ENCODE measurements at regions not wholly inside any gene's neighbourhood (a gene's known extent, or its start where the extent isn't known, plus 50 kb on each side); places are given as distances from the start of the nearest gene placed in this dataset.
"Not testable (repeated sequence)": the region's sequence is repeated elsewhere in the genome, so short reads cannot be mapped to it uniquely, and the experiment has no call there.

GRCh38 chr12:17097674-17098073 is 491.7 kb upstream of the LMO3 start:
- H3K27me3 ChIP-seq = no peaks in the 10 kb centered on the region
- no peak overlapping the region for H3K4me3 ChIP-seq
- DNase-seq = no peak
- H3K9me3 ChIP-seq (replicated peaks) = no peaks in the 10 kb centered on the region
- H3K36me3 ChIP-seq = no peaks in the 10 kb centered on the region
- H3K27ac ChIP-seq = no peak overlapping the region
- H3K4me1 ChIP-seq = no peaks in the 10 kb centered on the region

- Histone ChIP-seq H3K9me3 (replicated peaks) (peaks cover 8% of the 10 kb centered on the region), H3K27me3 (no peaks in the 10 kb centered on the region), H3K36me3 (no peaks in the 10 kb centered on the region), H3K27ac (no peak overlapping the region), H3K4me1 (peaks cover 8% of the 10 kb centered on the region), H3K4me3 (no peak overlapping the region)
- no peak for DNase-seq
Observed at GRCh38 chr12:17084831-17085230, 478.9 kb upstream of the LMO3 start.

GRCh38 chr12:17079251-17079909 is 473.4 kb upstream of the LMO3 start:
- Histone ChIP-seq H3K4me1 (peaks cover 7% of the 10 kb centered on the region; the same call in 1 of the 2 replicates), H3K27ac (no peak overlapping the region), H3K9me3 (replicated peaks) (no peaks in the 10 kb centered on the region), H3K36me3 (no peaks in the 10 kb centered on the region), H3K27me3 (no peaks in the 10 kb centered on the region), H3K4me3 (no peak overlapping the region)
- DNase-seq = no peak

- Histone ChIP-seq H3K27me3 (no peaks in the 10 kb centered on the region), H3K4me3 (no peak overlapping the region), H3K4me1 (peaks cover 7% of the 10 kb centered on the region; the same call in 1 of the 2 replicates), H3K9me3 (replicated peaks) (no peaks in the 10 kb centered on the region), H3K36me3 (no peaks in the 10 kb centered on the region), H3K27ac (no peak overlapping the region)
- no peak for DNase-seq
Observed at GRCh38 chr12:17077594-17077993, 471.6 kb upstream of the LMO3 start.

GRCh38 chr12:17076811-17077210 is 470.8 kb upstream of the LMO3 start:
- Histone ChIP-seq H3K4me3 (no peak overlapping the region), H3K4me1 (peaks cover 7% of the 10 kb centered on the region; the same call in 1 of the 2 replicates), H3K9me3 (replicated peaks) (no peaks in the 10 kb centered on the region), H3K27ac (no peak overlapping the region), H3K27me3 (no peaks in the 10 kb centered on the region), H3K36me3 (no peaks in the 10 kb centered on the region)
- no peak for DNase-seq

GRCh38 chr12:17076028-17076744 is 470.2 kb upstream of the LMO3 start:
- H3K36me3 ChIP-seq = no peaks in the 10 kb centered on the region
- no peak overlapping the region for H3K4me3 ChIP-seq

GRCh38 chr12:17064834-17065233 is 458.9 kb upstream of the LMO3 start:
- Histone ChIP-seq H3K9me3 (replicated peaks) (no peaks in the 10 kb centered on the region), H3K27me3 (no peaks in the 10 kb centered on the region), H3K4me1 (no peaks in the 10 kb centered on the region), H3K36me3 (no peaks in the 10 kb centered on the region), H3K4me3 (no peak overlapping the region), H3K27ac (no peak overlapping the region)
- DNase-seq = no peak

More at GRCh38 chr12:17076028-17076744, 470.2 kb upstream of the LMO3 start:
- Histone ChIP-seq H3K4me1 (peaks cover 7% of the 10 kb centered on the region; the same call in 1 of the 2 replicates), H3K27ac (no peak overlapping the region), H3K9me3 (replicated peaks) (no peaks in the 10 kb centered on the region), H3K27me3 (no peaks in the 10 kb centered on the region)
- peak; percentile 6 to 13 for DNase-seq

GRCh38 chr12:17062267-17063036 is 456.5 kb upstream of the LMO3 start:
- Histone ChIP-seq H3K27me3 (no peaks in the 10 kb centered on the region), H3K27ac (no peak overlapping the region), H3K4me1 (no peaks in the 10 kb centered on the region), H3K9me3 (replicated peaks) (no peaks in the 10 kb centered on the region), H3K36me3 (no peaks in the 10 kb centered on the region), H3K4me3 (no peak overlapping the region)
- no peak for DNase-seq

GRCh38 chr12:17060260-17060659 is 454.3 kb upstream of the LMO3 start:
- Histone ChIP-seq H3K27ac (no peak overlapping the region), H3K4me3 (no peak overlapping the region), H3K36me3 (no peaks in the 10 kb centered on the region), H3K27me3 (no peaks in the 10 kb centered on the region), H3K4me1 (no peaks in the 10 kb centered on the region), H3K9me3 (replicated peaks) (no peaks in the 10 kb centered on the region)
- no peak for DNase-seq

GRCh38 chr12:17056546-17056945 is 450.6 kb upstream of the LMO3 start:
- DNase-seq = no peak
- no peak overlapping the region for H3K27ac ChIP-seq
- no peak overlapping the region for H3K4me3 ChIP-seq
- H3K36me3 ChIP-seq = no peaks in the 10 kb centered on the region
- H3K4me1 ChIP-seq = no peaks in the 10 kb centered on the region
- peaks cover 2% of the 10 kb centered on the region for H3K9me3 ChIP-seq (replicated peaks)
- H3K27me3 ChIP-seq = no peaks in the 10 kb centered on the region

GRCh38 chr12:17038923-17039322 is 433.0 kb upstream of the LMO3 start:
- no peaks in the 10 kb centered on the region for H3K4me1 ChIP-seq
- H3K4me3 ChIP-seq = no peak overlapping the region
- H3K36me3 ChIP-seq = no peaks in the 10 kb centered on the region
- no peak overlapping the region for H3K27ac ChIP-seq
- no peaks in the 10 kb centered on the region for H3K27me3 ChIP-seq
- H3K9me3 ChIP-seq (replicated peaks) = no peaks in the 10 kb centered on the region
- no peak for DNase-seq

GRCh38 chr12:17035372-17035771 is 429.4 kb upstream of the LMO3 start:
- Histone ChIP-seq H3K36me3 (no peaks in the 10 kb centered on the region), H3K4me1 (peaks cover 3% of the 10 kb centered on the region; the same call in 1 of the 2 replicates), H3K9me3 (replicated peaks) (no peaks in the 10 kb centered on the region), H3K27ac (no peak overlapping the region), H3K27me3 (no peaks in the 10 kb centered on the region), H3K4me3 (no peak overlapping the region)
- DNase-seq = no peak

- Histone ChIP-seq H3K4me3 (no peak overlapping the region), H3K9me3 (replicated peaks) (no peaks in the 10 kb centered on the region), H3K27ac (no peak overlapping the region), H3K27me3 (no peaks in the 10 kb centered on the region), H3K36me3 (no peaks in the 10 kb centered on the region), H3K4me1 (peaks cover 3% of the 10 kb centered on the region; the same call in 1 of the 2 replicates)
- no peak for DNase-seq
Observed at GRCh38 chr12:17030338-17030737, 424.4 kb upstream of the LMO3 start.

- Histone ChIP-seq H3K36me3 (no peaks in the 10 kb centered on the region), H3K9me3 (replicated peaks) (no peaks in the 10 kb centered on the region), H3K27ac (no peak overlapping the region), H3K27me3 (no peaks in the 10 kb centered on the region), H3K4me3 (no peak overlapping the region), H3K4me1 (peaks cover 3% of the 10 kb centered on the region; the same call in 1 of the 2 replicates)
- peak in 1 of 2 experiments; percentile 9 for DNase-seq
Observed at GRCh38 chr12:17028348-17028747, 422.4 kb upstream of the LMO3 start.

GRCh38 chr12:17025424-17025823 is 419.5 kb upstream of the LMO3 start:
- H3K27ac ChIP-seq; H3K4me3 ChIP-seq; H3K27me3 ChIP-seq; H3K9me3 ChIP-seq (replicated peaks); H3K4me1 ChIP-seq; DNase-seq; H3K36me3 ChIP-seq: not testable (repeated sequence)
